SK-N-MC (cell line): ENCODE measurements at regions not wholly inside any gene's neighbourhood (a gene's known extent, or its start where the extent isn't known, plus 50 kb on each side); places are given as distances from the start of the nearest gene placed in this dataset.

Experiments
- DNase-seq: peaks from one replicate; pipeline ENCODE4 v3.0.0-alpha.2; 2011; ENCODE audit warnings: low read depth, low spot score
- H3K27ac ChIP-seq: fragments of 200-600 bp; sonication (generic); 2 replicates; pipeline ENCODE4 v1.5.1; 2016; ENCODE audit warnings: mixed run types
- H3K36me3 ChIP-seq: fragments of 200-600 bp; sonication (generic); 2 replicates; pipeline ENCODE4 v1.6.1; 2017; ENCODE audit warnings: antibody characterized with exemption, low read length, mixed read lengths; ENCODE audit not compliant: insufficient read depth
- H3K4me3 ChIP-seq: fragments of 200-600 bp; sonication (generic); 2 replicates; pipeline ENCODE4 v1.5.1; 2016
- H3K9ac ChIP-seq: fragments of 200-600 bp; sonication (generic); 2 replicates; pipeline ENCODE4 v1.8.0; 2017; ENCODE audit warnings: mixed run types, mixed read lengths; ENCODE audit not compliant: insufficient read length
- H3K9me3 ChIP-seq: fragments of 200-600 bp; sonication (generic); 2 replicates; pipeline ENCODE4 v1.6.1; 2017; ENCODE audit warnings: low read depth, mild to moderate bottlenecking, antibody characterized with exemption, low read length, moderate library complexity, mixed read lengths
- EZH2 ChIP-seq: fragments of 200-600 bp; sonication (generic); IDR thresholded peaks from one replicate; pipeline ENCODE4 v1.6.1; 2017; ENCODE audit warnings: antibody characterized with exemption
- FOXP2 ChIP-seq: optimal IDR thresholded peaks from 2 replicates; pipeline ENCODE3; 2011; ENCODE audit warnings: mild to moderate bottlenecking, moderate library complexity; ENCODE audit not compliant: insufficient read depth; ENCODE audit errors: extremely low read length, control extremely low read depth
- POLR2AphosphoS5 ChIP-seq: IDR thresholded peaks from 2 replicates; pipeline ENCODE4 v1.6.1; 2012; ENCODE audit warnings: mild to moderate bottlenecking, low read depth, low read length, borderline replicate concordance

DNA sequence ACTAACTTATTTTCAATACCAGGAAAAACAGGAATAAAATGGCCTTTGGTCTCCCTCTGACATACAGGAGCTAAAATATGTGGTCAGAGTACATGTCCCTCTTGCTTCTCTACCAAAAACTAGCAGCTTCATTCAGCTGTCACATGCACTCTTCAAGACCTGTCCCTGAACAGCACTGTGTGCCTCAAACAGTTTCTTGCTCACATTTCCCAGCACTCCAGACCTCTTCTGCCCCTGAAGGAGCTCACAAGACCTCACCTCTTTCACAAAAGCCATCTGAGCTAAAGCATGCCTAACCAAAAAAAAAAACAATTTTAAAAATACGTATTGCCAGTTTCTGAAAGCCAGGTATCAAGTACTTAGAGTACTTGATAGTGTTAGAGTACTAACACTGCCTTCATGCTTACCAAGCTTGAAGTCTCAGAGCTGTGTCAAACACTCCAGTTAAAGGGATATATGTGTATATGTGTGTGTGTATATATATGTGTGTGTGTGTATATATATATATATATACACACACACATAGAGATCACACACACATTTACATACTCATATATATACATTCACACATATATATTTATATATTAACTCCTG is 148.3 kb upstream of the POU3F2 start:
- Histone ChIP-seq H3K36me3 (no peaks in the 10 kb centered on the region), H3K9me3 (no peaks in the 10 kb centered on the region), H3K4me3 (no peak overlapping the region), H3K27ac (no peak overlapping the region), H3K9ac (no peak overlapping the region)
- TF ChIP-seq FOXP2 (no peak), POLR2AphosphoS5 (no peak), EZH2 (no peak)
- no peak for DNase-seq

- Histone ChIP-seq H3K27ac (no peak overlapping the region), H3K9ac (no peak overlapping the region), H3K9me3 (no peaks in the 10 kb centered on the region), H3K36me3 (no peaks in the 10 kb centered on the region), H3K4me3 (no peak overlapping the region)
- no peak for DNase-seq
- TF ChIP-seq POLR2AphosphoS5 (no peak), FOXP2 (no peak), EZH2 (no peak)
Observed at GRCh38 chr6:98687752-98688151, 146.6 kb upstream of the POU3F2 start.

DNA sequence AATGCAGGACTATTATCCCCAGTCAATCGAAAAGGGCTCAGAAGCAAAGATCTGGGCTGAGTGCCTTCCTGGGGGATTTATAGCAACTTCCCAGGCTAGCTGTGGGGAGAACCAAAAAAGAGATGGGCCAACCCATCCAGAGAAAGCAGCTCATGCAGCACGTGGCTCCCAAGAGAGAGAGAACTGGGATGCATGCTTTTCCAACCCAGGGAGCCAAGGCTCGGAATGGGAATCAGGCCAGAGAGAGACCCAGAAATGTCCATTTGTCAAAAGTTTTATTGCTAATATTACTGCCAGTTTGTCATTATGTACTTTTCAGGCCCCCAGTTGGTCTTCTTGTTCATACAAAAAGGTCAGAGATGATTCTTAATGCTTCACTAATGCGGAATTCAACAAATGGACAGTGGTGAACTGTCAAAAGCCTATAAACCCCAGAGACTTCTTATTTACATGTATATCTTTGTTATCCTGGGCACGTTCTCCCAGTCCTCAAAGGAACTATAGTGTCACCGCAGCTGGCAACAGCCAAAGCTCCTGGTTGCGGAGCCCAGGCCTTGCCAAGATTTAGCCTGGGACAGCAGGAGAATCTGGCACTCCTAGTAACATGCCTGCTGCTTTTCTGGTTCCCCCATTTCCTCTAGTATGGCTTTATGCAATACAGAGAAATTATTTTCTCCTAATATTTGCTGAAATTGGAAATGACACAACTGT is 139.1 kb upstream of the POU3F2 start:
- H3K9me3 ChIP-seq, result no peaks in the 10 kb centered on the region

GRCh38 chr6:98711380-98711779 is 123.0 kb upstream of the POU3F2 start:
- Histone ChIP-seq H3K9me3 (no peaks in the 10 kb centered on the region), H3K36me3 (no peaks in the 10 kb centered on the region), H3K9ac (no peak overlapping the region), H3K27ac (no peak overlapping the region), H3K4me3 (no peak overlapping the region)
- TF ChIP-seq EZH2 (no peak), POLR2AphosphoS5 (no peak), FOXP2 (no peak)
- no peak for DNase-seq

More for the DNA sequence above, 139.1 kb upstream of the POU3F2 start:
- Histone ChIP-seq H3K4me3 (no peak overlapping the region), H3K36me3 (no peaks in the 10 kb centered on the region), H3K27ac (no peak overlapping the region), H3K9ac (no peak overlapping the region)
- no peak for DNase-seq
- TF ChIP-seq POLR2AphosphoS5 (no peak), FOXP2 (no peak), EZH2 (no peak)

GRCh38 chr6:98716341-98716740 is 118.0 kb upstream of the POU3F2 start:
- no peaks in the 10 kb centered on the region for H3K36me3 ChIP-seq
- no peak overlapping the region for H3K27ac ChIP-seq
- no peak overlapping the region for H3K9ac ChIP-seq
- DNase-seq, result peak; percentile 16
- no peaks in the 10 kb centered on the region for H3K9me3 ChIP-seq
- H3K4me3 ChIP-seq, result peak overlapping the region; percentile 28
- no peak for TF ChIP-seq FOXP2
- no peak for TF ChIP-seq POLR2AphosphoS5
- no peak for TF ChIP-seq EZH2

DNA sequence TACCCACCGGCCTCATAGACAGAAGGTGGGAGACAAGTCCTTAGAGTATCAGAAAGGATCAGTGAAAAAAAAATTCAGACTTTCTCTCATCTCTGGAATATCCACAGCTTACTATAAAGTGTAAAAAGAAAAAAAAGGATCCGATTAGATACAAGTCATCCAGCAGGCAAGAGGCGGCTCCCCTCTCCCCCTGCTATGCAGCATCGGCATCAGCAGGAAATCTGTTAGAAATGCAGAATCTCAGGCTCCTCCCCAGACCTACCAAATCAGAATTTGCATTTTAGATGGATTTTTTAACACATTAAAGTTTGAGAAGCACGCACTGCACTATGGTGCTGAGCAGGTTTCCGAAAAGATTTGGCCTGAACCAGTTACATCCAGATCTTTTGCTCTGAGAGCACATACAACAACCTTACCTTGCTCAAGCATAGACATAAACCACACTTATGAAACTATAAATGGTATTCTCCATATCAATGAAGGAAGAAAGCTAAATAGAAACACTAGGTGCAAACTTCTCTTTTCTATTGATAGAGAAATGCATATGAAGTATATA is 117.0 kb upstream of the POU3F2 start:
- Histone ChIP-seq H3K9me3 (no peaks in the 10 kb centered on the region), H3K4me3 (no peak overlapping the region), H3K9ac (no peak overlapping the region), H3K27ac (no peak overlapping the region), H3K36me3 (no peaks in the 10 kb centered on the region)
- DNase-seq, result no peak
- TF ChIP-seq POLR2AphosphoS5 (no peak), EZH2 (no peak), FOXP2 (no peak)

DNA sequence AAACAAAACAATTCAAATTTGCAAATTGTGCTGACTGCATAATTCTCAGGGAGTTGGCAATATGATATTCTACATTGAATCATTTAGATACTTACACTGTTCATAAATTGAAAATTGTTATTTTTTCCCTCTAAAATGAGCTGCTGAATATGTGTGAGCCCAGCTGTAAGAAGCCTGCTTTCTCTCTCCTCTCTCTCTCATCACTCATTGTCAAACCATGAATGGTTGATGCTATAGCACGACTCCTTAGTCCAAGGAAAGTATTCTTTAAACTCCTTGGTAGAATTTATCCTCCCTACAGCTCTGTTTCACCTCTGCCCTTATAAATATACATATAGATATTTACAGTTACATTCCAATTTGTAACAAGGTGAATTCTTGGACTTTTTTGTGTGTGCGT is 116.4 kb upstream of the POU3F2 start:
- TF ChIP-seq FOXP2 (no peak), POLR2AphosphoS5 (no peak), EZH2 (no peak)
- H3K9me3 ChIP-seq, result no peaks in the 10 kb centered on the region

DNA sequence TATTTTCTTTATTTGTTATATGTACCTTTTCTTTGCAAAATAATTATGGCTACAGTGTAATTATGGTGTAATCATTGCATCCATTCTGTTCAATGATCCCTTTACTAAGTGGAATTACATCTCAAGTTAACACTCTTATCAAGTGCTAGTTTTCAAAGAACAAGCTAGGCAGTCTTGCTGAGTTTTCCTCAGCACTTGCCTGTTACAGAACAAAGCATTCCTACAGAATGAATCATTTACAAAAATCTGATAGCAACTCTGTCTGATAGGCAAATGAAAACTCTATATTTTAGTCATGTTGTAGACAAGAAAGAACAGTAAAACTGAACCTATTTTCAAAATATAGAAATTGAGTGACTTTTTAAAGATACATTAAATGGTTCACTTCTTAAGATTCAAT is 109.8 kb upstream of the POU3F2 start:
- H3K4me3 ChIP-seq, result no peak overlapping the region
- no peak for DNase-seq
- no peak overlapping the region for H3K9ac ChIP-seq
- TF ChIP-seq POLR2AphosphoS5, result no peak
- no peak for TF ChIP-seq FOXP2
- no peak for TF ChIP-seq EZH2
- H3K9me3 ChIP-seq, result no peaks in the 10 kb centered on the region
- H3K36me3 ChIP-seq, result no peaks in the 10 kb centered on the region
- H3K27ac ChIP-seq, result no peak overlapping the region

More for the DNA sequence above, 116.4 kb upstream of the POU3F2 start:
- DNase-seq, result no peak
- H3K9ac ChIP-seq, result no peak overlapping the region
- H3K4me3 ChIP-seq, result no peak overlapping the region
- H3K36me3 ChIP-seq, result no peaks in the 10 kb centered on the region
- H3K27ac ChIP-seq, result no peak overlapping the region
